Keratinocyte (primary cell): ENCODE measurements at regions not wholly inside any gene's neighbourhood (a gene's known extent, or its start where the extent isn't known, plus 50 kb on each side); places are given as distances from the start of the nearest gene placed in this dataset.

ENCODE experiments used
- DNase-seq: peaks from one replicate; pipeline ENCODE4 v3.0.0-alpha.2; 2011; ENCODE audit warnings: low read depth, missing footprints, low spot score
- FAIRE-seq: peaks from 2 replicates; lab custom pipeline; 2011; peaks lifted over from hg19 to GRCh38; lab: Jason Lieb, UNC
- H2AFZ ChIP-seq: 2 replicates; pipeline ENCODE4 v1.6.0; 2012; ENCODE audit warnings: low read length, control low read depth, inconsistent platforms; ENCODE audit not compliant: control insufficient read depth
- H3K27ac ChIP-seq: 2 replicates; pipeline ENCODE4 v1.5.1; 2011; ENCODE audit warnings: low read length; ENCODE audit not compliant: control insufficient read depth, insufficient read depth
- H3K27me3 ChIP-seq: 3 replicates; pipeline ENCODE4 v1.6.0; 2011; ENCODE audit warnings: low read length; ENCODE audit not compliant: control insufficient read depth, insufficient read depth; ENCODE audit errors: extremely low read depth
- H3K36me3 ChIP-seq, 2 experiments: 2 replicates in 1 of 2; 3 replicates in 1 of 2; pipeline ENCODE4 v1.5.1; 2011; ENCODE audit warnings: low read length in 2 of 2, mild to moderate bottlenecking in 1 of 2; ENCODE audit not compliant: control insufficient read depth in 2 of 2, insufficient read depth in 2 of 2; ENCODE audit errors: extremely low read depth in 1 of 2
- H3K4me1 ChIP-seq: 3 replicates; pipeline ENCODE4 v1.5.1; 2011; ENCODE audit warnings: low read length; ENCODE audit not compliant: control insufficient read depth, insufficient read depth; ENCODE audit errors: extremely low read depth
- H3K4me2 ChIP-seq: 3 replicates; pipeline ENCODE4 v1.6.0; 2011; ENCODE audit warnings: low read depth, low read length; ENCODE audit not compliant: control insufficient read depth, insufficient read depth; ENCODE audit errors: extremely low read depth
- H3K4me3 ChIP-seq, 3 experiments: fragments of 200-600 bp in 1 of 3; sonication (generic) in 1 of 3; 2 replicates in 2 of 3; 3 replicates in 1 of 3; pipeline ENCODE4 v1.5.1; 2011 to 2016; ENCODE audit warnings: low read length in 3 of 3, mild to moderate bottlenecking in 3 of 3, control low read depth in 2 of 3, inconsistent platforms in 1 of 3, low read depth in 1 of 3, mixed read lengths in 1 of 3, mixed run types in 1 of 3, moderate library complexity in 1 of 3; ENCODE audit not compliant: control insufficient read depth in 2 of 3, insufficient read depth in 2 of 3; ENCODE audit errors: extremely low read depth in 1 of 3
- H3K79me2 ChIP-seq: 2 replicates; pipeline ENCODE4 v1.6.0; 2012; ENCODE audit warnings: low read length; ENCODE audit not compliant: control insufficient read depth, insufficient read depth
- H3K9ac ChIP-seq: 3 replicates; pipeline ENCODE4 v1.6.0; 2011; ENCODE audit warnings: low read length; ENCODE audit not compliant: control insufficient read depth, insufficient read depth; ENCODE audit errors: extremely low read depth
- H3K9me1 ChIP-seq: 3 replicates; pipeline ENCODE4 v1.6.0; 2011; ENCODE audit warnings: low read length; ENCODE audit not compliant: control insufficient read depth, insufficient read depth; ENCODE audit errors: extremely low read depth
- H3K9me3 ChIP-seq: 2 replicates; pipeline ENCODE4 v1.5.1; 2012; ENCODE audit warnings: low read depth, low read length; ENCODE audit not compliant: control insufficient read depth
- H4K20me1 ChIP-seq: 3 replicates; pipeline ENCODE4 v1.6.0; 2011; ENCODE audit warnings: low read length; ENCODE audit not compliant: control insufficient read depth, insufficient read depth; ENCODE audit errors: extremely low read depth
- CTCF ChIP-seq, 3 experiments: IDR thresholded peaks in 1 of 3; conservative IDR thresholded peaks in 1 of 3; optimal IDR thresholded peaks in 1 of 3; 2 replicates in 2 of 3; 3 replicates in 1 of 3; pipeline versions ENCODE3 to v1.5.1; 2011; ENCODE audit warnings: low read length in 3 of 3, mild to moderate bottlenecking in 3 of 3, moderate library complexity in 2 of 3, control low read depth in 1 of 3, inconsistent platforms in 1 of 3; ENCODE audit not compliant: insufficient read depth in 2 of 3; ENCODE audit errors: extremely low read depth in 1 of 3
- EZH2 ChIP-seq: IDR thresholded peaks from one replicate; pipeline ENCODE4 v1.6.1; 2012; ENCODE audit warnings: inconsistent platforms, mild to moderate bottlenecking, low read length, moderate library complexity
- dilution Hi-C: fragments of 300-500 bp; cut with MboI; formaldehyde crosslinking; loops from one replicate; pipeline ENCODE4 v1.7.0; 2020; ENCODE audit warnings: low sequenced_read_pairs; ENCODE audit not compliant: extremely low pct_ligation_motif_present

DNA sequence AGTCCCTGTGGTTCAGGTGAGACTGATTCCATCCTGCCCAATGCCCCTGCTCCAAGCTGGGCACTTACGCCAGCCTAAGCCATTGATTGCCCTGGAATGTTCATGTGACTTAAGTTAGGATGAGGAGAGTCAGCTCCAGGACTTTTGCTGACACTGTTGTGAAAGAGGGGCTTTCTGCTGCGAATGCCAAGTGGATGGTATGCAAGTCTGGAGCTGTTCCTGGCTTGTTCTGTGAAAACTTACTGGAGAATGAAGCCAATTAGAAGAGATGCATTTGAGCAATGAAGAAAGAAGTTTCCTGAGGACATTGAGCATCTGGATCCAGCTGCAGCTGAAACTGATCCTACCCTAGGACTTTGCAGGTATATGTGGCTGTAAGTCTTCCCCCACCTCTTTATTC lies 61.2 kb upstream of the ZFR start:
- FAIRE-seq (peak; percentile 67), DNase-seq (no peak)
- Histone ChIP-seq H3K4me2 (peak overlapping the region; percentile 56), H3K9me3 (no peaks in the 10 kb centered on the region), H2AFZ (no peak overlapping the region), H3K36me3 (no peaks in the 10 kb centered on the region), H3K9ac (no peak overlapping the region), H3K79me2 (no peaks in the 10 kb centered on the region), H4K20me1 (no peaks in the 10 kb centered on the region), H3K27ac (peak overlapping the region; percentile 61), H3K4me1 (peaks cover 41% of the 10 kb centered on the region), H3K9me1 (no peaks in the 10 kb centered on the region), H3K4me3 (no peak overlapping the region), H3K27me3 (peaks cover 2% of the 10 kb centered on the region)
- no peak for TF ChIP-seq CTCF (optimal IDR thresholded peaks at IDR 0.05 in 1 of 3, IDR thresholded peaks at IDR 0.05 in 1 of 3, conservative IDR thresholded peaks at IDR 0.05 in 1 of 3; ENCODE audit: extremely low read depth in 1 of 3, insufficient read depth in 2 of 3, low read length in 3 of 3)
- no peak for TF ChIP-seq EZH2
- dilution Hi-C loops, result no loop called here

DNA sequence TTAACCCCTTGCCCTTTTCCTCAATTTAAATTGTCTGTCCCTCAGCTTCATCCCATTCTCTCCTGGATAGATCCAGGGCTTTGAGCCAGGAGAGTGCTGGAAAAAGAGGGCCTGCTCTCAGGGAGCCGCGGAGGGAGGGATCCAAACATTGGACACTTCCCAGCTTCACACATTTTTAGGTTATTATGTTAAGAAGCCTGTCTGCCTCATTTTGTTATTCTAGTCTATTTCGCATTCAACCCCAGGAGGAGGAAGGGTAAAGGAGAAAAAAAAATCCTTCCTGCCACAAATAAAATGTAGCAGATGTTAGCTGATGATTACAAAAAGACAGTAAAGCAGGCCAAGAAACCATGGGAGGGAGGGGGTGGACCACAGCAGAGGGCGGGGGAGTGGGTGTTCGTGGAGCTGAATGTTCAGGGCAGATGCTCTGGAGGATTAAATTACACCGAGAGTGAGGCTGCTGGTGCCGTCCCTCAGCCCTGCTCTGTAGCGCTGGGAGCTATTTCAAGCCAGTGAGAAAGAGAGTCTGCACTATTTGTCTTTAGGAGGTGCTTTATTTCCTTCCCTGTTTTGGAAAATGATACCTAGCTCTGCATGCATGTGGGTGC lies 60.6 kb upstream of the ZFR start:
- H2AFZ ChIP-seq, result no peak overlapping the region
- no peaks in the 10 kb centered on the region for H3K79me2 ChIP-seq
- H3K4me3 ChIP-seq, result no peak overlapping the region
- H3K27me3 ChIP-seq, result peaks cover 2% of the 10 kb centered on the region
- H3K27ac ChIP-seq, result peak overlapping the region; percentile 6
- no peak for TF ChIP-seq EZH2
- TF ChIP-seq CTCF (optimal IDR thresholded peaks at IDR 0.05 in 1 of 3, IDR thresholded peaks at IDR 0.05 in 1 of 3, conservative IDR thresholded peaks at IDR 0.05 in 1 of 3; ENCODE audit: extremely low read depth in 1 of 3, insufficient read depth in 2 of 3, low read length in 3 of 3), result no peak
- peaks cover 41% of the 10 kb centered on the region for H3K4me1 ChIP-seq
- no peak overlapping the region for H3K9ac ChIP-seq
- dilution Hi-C loops, result no loop called here
- H3K36me3 ChIP-seq, result no peaks in the 10 kb centered on the region
- FAIRE-seq, result peak; percentile 58
- no peaks in the 10 kb centered on the region for H4K20me1 ChIP-seq
- H3K9me3 ChIP-seq, result no peaks in the 10 kb centered on the region
- H3K9me1 ChIP-seq, result no peaks in the 10 kb centered on the region
- DNase-seq, result no peak
- peak overlapping the region; percentile 35 for H3K4me2 ChIP-seq
